ENCODE measurements at regions not wholly inside any gene's neighbourhood (a gene's known extent, or its start where the extent isn't known, plus 50 kb on each side); places are given as distances from the start of the nearest gene placed in this dataset.
"Not testable (repeated sequence)": the region's sequence is repeated elsewhere in the genome, so short reads cannot be mapped to it uniquely, and the experiment has no call there.

DNA sequence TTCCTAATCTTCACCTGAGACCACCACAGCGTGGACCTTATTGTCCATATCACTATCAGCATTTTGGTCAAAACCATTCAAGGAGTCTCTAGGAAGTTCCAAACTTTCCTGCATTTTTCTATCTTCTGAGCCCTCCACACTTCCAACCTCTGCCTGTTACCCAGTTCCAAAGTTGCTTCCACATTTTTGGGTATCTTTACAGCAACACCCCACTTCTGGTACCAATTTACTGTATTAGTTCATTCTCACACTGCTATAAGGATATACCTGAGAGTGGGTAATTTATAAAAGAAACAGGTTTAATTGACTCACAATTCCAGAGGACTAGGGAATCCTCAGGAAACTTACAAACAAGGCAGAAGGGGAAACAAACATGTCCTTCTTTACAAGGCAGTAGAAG lies 103.3 kb upstream of the CBLB start:
- DNase-seq (ENCODE audit: extremely low read depth, low read depth) = no peak

DNA sequence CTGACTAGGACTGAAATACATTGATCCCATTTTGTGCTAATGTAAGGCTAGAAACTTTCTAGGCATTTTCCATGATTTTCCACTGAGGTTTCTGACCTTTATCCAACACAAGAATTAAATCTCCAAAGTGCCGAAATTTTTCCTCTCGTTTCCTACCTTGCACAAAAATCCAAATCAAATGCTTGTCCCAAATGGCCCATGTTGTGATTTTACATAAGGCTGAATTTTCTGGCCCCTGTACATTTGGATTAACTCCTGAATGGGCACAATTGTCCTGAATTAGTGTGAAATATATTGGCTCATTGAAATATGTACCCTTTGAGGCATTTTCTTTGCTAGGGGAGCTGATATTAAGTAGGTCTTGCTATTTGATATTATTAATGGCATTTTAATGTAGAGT lies 105.6 kb upstream of the CBLB start:
- TF ChIP-seq, protein P1, sequence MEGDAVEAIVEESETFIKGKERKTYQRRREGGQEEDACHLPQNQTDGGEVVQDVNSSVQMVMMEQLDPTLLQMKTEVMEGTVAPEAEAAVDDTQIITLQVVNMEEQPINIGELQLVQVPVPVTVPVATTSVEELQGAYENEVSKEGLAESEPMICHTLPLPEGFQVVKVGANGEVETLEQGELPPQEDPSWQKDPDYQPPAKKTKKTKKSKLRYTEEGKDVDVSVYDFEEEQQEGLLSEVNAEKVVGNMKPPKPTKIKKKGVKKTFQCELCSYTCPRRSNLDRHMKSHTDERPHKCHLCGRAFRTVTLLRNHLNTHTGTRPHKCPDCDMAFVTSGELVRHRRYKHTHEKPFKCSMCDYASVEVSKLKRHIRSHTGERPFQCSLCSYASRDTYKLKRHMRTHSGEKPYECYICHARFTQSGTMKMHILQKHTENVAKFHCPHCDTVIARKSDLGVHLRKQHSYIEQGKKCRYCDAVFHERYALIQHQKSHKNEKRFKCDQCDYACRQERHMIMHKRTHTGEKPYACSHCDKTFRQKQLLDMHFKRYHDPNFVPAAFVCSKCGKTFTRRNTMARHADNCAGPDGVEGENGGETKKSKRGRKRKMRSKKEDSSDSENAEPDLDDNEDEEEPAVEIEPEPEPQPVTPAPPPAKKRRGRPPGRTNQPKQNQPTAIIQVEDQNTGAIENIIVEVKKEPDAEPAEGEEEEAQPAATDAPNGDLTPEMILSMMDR (IDR thresholded peaks at IDR 0.05; ENCODE audit: low read depth, low read length) = no peak
- no peak for DNase-seq (ENCODE audit: extremely low read depth, low read depth)

More for the DNA sequence above, 103.3 kb upstream of the CBLB start:
- TF ChIP-seq, protein P1 (IDR thresholded peaks at IDR 0.05; ENCODE audit: low read depth, low read length) = no peak

DNA sequence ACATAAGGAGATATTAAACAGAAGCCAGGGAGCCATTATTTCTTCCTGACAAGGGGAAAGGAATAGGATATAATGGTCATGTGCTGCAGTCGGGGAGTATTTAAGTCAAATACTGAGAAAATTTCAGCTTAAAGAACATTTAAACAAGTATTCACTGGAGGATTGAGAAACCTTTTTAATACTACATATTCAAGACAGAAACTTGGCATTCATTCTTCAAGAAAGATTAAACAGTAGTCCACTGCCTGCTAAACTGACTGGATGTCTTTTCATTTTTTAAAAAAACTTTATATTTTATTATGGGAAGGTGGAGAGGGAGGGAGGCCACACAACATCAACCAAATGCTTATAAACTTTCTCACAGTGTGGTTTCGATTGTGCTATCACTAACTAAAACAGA lies 107.4 kb upstream of the CBLB start:
- no peak for DNase-seq (ENCODE audit: extremely low read depth, low read depth)
- TF ChIP-seq, protein P1 (IDR thresholded peaks at IDR 0.05; ENCODE audit: low read depth, low read length) = no peak

DNA sequence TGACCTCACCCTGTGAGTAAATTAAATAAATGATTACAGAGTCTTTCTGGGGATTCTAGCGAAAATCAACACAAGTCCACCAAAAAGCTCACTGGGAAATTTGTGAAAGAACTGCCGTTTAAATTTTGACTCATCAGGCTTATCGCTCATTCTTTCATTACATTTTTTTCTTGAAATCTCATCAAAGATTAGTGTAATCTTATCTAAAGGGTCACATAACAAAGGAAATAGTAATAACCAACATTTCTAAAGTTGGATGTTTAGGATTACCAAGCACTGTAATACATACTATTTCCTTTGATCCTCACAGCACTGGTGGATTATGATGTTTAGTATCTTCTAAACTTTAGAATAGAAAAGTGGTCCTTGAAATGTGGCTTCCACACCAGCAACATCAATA lies 111.1 kb upstream of the CBLB start:
- TF ChIP-seq, protein P1 (IDR thresholded peaks at IDR 0.05; ENCODE audit: low read depth, low read length) = no peak

DNA sequence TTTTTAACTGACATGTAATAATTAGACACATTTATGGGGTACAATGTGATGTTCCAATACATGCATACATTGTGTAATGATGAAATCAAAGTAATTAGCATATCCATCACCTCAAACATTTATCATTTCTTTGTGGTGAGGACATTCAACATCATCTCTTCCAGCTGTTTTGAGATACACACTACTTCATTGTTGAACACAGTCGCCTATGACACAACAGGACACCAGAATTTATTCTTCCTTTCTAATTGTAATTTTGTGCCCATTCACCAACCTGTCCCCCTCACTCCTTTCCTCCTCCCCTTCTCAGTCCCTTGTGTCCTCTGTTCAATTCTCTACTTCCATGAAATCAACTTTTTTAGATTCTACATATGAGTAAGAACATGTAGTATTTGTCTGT lies 113.4 kb upstream of the CBLB start:
- DNase-seq (ENCODE audit: extremely low read depth, low read depth) = no peak
- TF ChIP-seq, protein P1 (IDR thresholded peaks at IDR 0.05; ENCODE audit: low read depth, low read length) = no peak

More for the DNA sequence above, 111.1 kb upstream of the CBLB start:
- no peak for DNase-seq (ENCODE audit: extremely low read depth, low read depth)

DNA sequence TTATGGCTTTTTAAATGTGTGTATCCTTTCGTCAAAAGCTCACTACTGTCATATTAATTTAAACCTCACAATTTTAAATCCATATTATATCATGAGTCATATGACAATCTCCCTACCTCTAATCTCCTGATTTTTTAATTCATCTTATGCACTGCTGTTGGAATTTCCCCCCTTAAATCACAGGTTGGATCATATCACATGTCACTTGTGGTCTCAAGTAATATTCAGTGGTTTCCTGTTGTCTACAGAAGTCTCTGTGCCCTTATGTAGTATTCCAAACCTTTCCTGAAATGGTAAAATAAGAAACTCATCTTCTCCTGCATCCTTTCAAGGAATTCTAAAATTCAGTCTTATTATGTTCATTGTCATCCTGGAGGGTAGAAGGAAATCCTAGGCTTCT lies 116.0 kb upstream of the CBLB start:
- DNase-seq (ENCODE audit: extremely low read depth, low read depth) = no peak

DNA sequence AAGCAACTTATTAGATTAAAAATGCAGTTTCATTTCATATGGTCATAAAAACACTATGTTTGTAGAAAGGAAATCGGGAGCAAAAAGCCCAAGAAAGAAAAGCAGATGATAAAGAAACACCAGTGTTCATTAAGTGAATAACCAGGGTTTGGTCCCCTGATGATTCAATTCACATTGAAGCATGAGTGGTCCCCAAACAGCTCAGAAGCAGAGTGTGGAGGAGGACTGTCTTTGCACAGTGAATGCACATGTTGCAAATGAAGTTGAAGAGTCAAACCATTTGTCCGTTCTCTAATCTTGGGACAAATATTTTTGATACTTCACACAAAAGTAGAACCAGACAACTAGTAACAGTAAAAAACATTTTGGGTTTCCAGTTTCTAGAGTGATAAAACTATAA lies 117.5 kb upstream of the CBLB start:
- not testable (repeated sequence) for DNase-seq (ENCODE audit: extremely low read depth, low read depth)

More for the DNA sequence above, 116.0 kb upstream of the CBLB start:
- TF ChIP-seq, protein P1 (IDR thresholded peaks at IDR 0.05; ENCODE audit: low read depth, low read length) = no peak

DNA sequence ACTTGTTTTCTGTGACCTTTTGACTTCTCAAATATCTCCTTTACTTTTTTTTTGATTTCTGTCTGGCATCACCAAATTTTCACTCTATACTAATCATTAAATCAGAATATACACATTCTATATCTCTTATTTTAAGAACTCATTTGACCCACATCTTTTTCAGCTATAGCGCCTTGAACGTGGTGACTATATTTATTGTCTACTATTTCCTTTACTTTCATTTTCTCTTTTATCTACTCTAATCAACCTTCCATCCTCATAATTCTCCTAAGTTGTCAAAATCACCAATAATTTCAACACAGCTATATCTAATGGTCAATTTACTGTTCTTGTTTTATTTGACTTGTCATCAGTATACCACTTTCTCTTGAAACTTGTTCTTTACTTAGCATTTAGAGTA lies 119.0 kb upstream of the CBLB start:
- TF ChIP-seq, protein P1 (IDR thresholded peaks at IDR 0.05; ENCODE audit: low read depth, low read length) = no peak
- no peak for DNase-seq (ENCODE audit: extremely low read depth, low read depth)
